ENCODE measurements at regions not wholly inside any gene's neighbourhood (a gene's known extent, or its start where the extent isn't known, plus 50 kb on each side); places are given as distances from the start of the nearest gene placed in this dataset.

DNA sequence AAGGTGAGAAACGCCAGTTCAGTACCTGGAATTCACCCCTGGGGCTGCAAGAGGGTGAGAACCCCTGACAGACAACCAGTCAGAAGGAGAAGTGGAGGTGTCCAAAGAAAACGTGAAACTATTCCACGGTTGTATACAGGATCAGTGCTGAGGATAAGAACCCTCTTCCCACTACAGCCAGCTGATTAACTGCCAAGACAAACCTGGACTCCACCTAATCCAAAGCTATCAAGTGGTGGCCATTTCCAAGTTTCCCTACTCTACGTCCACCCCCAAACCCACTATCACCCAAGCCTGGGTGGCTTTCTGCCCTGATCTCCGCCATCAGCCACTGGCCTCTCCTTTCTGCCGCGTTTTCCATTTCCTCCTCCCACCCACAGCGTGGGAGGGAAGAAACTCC is 312.3 kb upstream of the ID2 start:
- H3K9me2 ChIP-seq (replicated peaks; ENCODE audit: control insufficient read depth, low read length) = no peaks in the 10 kb centered on the region
- no peaks in the 10 kb centered on the region for H3K36me3 ChIP-seq (ENCODE audit: control insufficient read depth, low read length)
- H3K27ac ChIP-seq (ENCODE audit: low read depth, low read length) = no peak overlapping the region
- H3K9me3 ChIP-seq (ENCODE audit: control insufficient read depth, insufficient read depth, low read length) = no peaks in the 10 kb centered on the region
- H3K79me2 ChIP-seq (ENCODE audit: control insufficient read depth, low read length) = no peaks in the 10 kb centered on the region
- H3K4me3 ChIP-seq (ENCODE audit: low read length) = no peak overlapping the region
- H4K20me1 ChIP-seq (ENCODE audit: control insufficient read depth, insufficient read depth, low read depth, low read length) = no peaks in the 10 kb centered on the region
- no peak overlapping the region for H3K4me2 ChIP-seq (ENCODE audit: low read length)
- H3F3A ChIP-seq (ENCODE audit: control insufficient read depth, insufficient read depth) = no peaks in the 10 kb centered on the region
- no peaks in the 10 kb centered on the region for H3K27me3 ChIP-seq (ENCODE audit: control insufficient read depth, low read length)
- H3K4me1 ChIP-seq (ENCODE audit: control insufficient read depth, low read length) = peaks cover 7% of the 10 kb centered on the region
- TF ChIP-seq EZH2phosphoT487 (IDR thresholded peaks at IDR 0.05; ENCODE audit: borderline replicate concordance, low read length) (no peak), CTCF (IDR thresholded peaks at IDR 0.05; ENCODE audit: low read depth, low read length, poor library complexity, severe bottlenecking) (no peak)

DNA sequence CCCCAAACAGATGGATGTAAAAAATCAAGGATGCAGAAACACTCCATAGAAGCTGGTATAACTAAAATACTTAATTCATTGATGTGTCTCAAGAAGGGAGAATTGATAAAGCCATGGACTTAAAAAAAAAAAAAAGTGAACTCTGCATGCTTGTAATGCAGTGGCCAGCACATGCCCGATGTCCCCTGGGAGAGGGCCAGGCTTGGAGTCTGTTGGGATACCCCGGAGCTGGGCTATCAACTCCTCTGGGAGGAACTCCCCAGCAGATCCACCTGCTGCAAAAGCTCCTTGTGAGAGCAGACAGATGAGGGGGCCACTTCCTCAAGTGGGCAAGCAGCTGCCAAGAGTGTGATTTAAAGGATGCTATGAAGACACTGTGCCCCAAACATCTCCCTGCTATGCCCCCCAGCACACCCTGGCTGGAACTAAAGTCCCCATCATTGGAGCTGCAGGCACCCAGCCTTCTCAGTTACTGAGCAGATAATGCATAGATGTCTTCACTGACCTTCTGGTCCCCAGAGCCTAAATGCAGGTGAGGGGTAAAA is 311.5 kb upstream of the ID2 start:
- H3K27ac ChIP-seq (ENCODE audit: low read depth, low read length) = no peak overlapping the region
- H3K4me3 ChIP-seq (ENCODE audit: low read length) = no peak overlapping the region
- H3K27me3 ChIP-seq (ENCODE audit: control insufficient read depth, low read length) = no peaks in the 10 kb centered on the region
- H3K4me1 ChIP-seq (ENCODE audit: control insufficient read depth, low read length) = peaks cover 7% of the 10 kb centered on the region
- no peaks in the 10 kb centered on the region for H3K36me3 ChIP-seq (ENCODE audit: control insufficient read depth, low read length)
- H3K79me2 ChIP-seq (ENCODE audit: control insufficient read depth, low read length) = no peaks in the 10 kb centered on the region
- no peaks in the 10 kb centered on the region for H3K9me2 ChIP-seq (replicated peaks; ENCODE audit: control insufficient read depth, low read length)
- no peak overlapping the region for H3K4me2 ChIP-seq (ENCODE audit: low read length)
- no peaks in the 10 kb centered on the region for H4K20me1 ChIP-seq (ENCODE audit: control insufficient read depth, insufficient read depth, low read depth, low read length)
- H3K9me3 ChIP-seq (ENCODE audit: control insufficient read depth, insufficient read depth, low read length) = no peaks in the 10 kb centered on the region
- no peaks in the 10 kb centered on the region for H3F3A ChIP-seq (ENCODE audit: control insufficient read depth, insufficient read depth)
- TF ChIP-seq EZH2phosphoT487 (IDR thresholded peaks at IDR 0.05; ENCODE audit: borderline replicate concordance, low read length) = no peak
- no peak for TF ChIP-seq CTCF (IDR thresholded peaks at IDR 0.05; ENCODE audit: low read depth, low read length, poor library complexity, severe bottlenecking)

DNA sequence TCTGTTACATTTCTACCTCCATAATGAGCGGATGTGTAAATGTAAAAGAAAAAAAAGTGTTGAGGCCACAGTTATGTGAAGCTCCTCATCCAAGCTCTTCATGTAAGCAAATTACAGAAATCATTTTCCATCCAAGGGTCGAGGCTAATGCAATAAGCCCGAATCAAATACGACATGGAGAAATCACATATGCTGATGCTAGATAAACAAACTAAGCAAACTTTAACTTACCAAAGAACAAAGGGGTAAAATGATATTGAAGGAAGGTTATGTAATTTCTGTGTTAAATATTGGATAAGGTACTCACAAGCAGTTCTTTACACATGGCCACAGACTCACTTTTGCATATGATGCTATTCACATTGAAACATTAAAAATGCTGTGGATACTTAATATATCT is 310.2 kb upstream of the ID2 start:
- H3F3A ChIP-seq (ENCODE audit: control insufficient read depth, insufficient read depth) = no peaks in the 10 kb centered on the region
- H3K27ac ChIP-seq (ENCODE audit: low read depth, low read length) = no peak overlapping the region
- H3K4me2 ChIP-seq (ENCODE audit: low read length) = no peak overlapping the region
- H3K4me3 ChIP-seq (ENCODE audit: low read length) = no peak overlapping the region
- H3K9me3 ChIP-seq (ENCODE audit: control insufficient read depth, insufficient read depth, low read length) = no peaks in the 10 kb centered on the region
- no peaks in the 10 kb centered on the region for H3K79me2 ChIP-seq (ENCODE audit: control insufficient read depth, low read length)
- no peak for TF ChIP-seq EZH2phosphoT487 (IDR thresholded peaks at IDR 0.05; ENCODE audit: borderline replicate concordance, low read length)
- TF ChIP-seq CTCF (IDR thresholded peaks at IDR 0.05; ENCODE audit: low read depth, low read length, poor library complexity, severe bottlenecking) = no peak
- no peaks in the 10 kb centered on the region for H4K20me1 ChIP-seq (ENCODE audit: control insufficient read depth, insufficient read depth, low read depth, low read length)
- no peaks in the 10 kb centered on the region for H3K36me3 ChIP-seq (ENCODE audit: control insufficient read depth, low read length)
- peaks cover 7% of the 10 kb centered on the region for H3K4me1 ChIP-seq (ENCODE audit: control insufficient read depth, low read length)
- no peaks in the 10 kb centered on the region for H3K27me3 ChIP-seq (ENCODE audit: control insufficient read depth, low read length)
- no peaks in the 10 kb centered on the region for H3K9me2 ChIP-seq (replicated peaks; ENCODE audit: control insufficient read depth, low read length)

Data from DOHH2 (cell line).